RWPE1 (cell line): ENCODE measurements at regions not wholly inside any gene's neighbourhood (a gene's known extent, or its start where the extent isn't known, plus 50 kb on each side); places are given as distances from the start of the nearest gene placed in this dataset.

ENCODE experiments used
- CTCF ChIA-PET: fragments of 350-600 bp; sonication (Branson Sonifier 250); formaldehyde crosslinking; extraction: SDS; loops from one replicate; lab custom pipeline; 2021; lab: Yijun Ruan, JAX
- POLR2A ChIA-PET: fragments of 400-600 bp; formaldehyde crosslinking; extraction: SDS; loops from one replicate; lab custom pipeline; 2020; ENCODE audit warnings: antibody characterized with exemption; ENCODE audit not compliant: low non-redundant PET; lab: Yijun Ruan, JAX
- DNase-seq: peaks from one replicate; pipeline ENCODE4 v3.0.0; 2012; ENCODE audit warnings: low spot score
- H3K27ac ChIP-seq: fragments of 450-650 bp; 2 replicates; pipeline ENCODE4 v1.5.1; 2017
- CTCF ChIP-seq: fragments of 450-650 bp; conservative IDR thresholded peaks from 2 replicates; pipeline ENCODE4 v1.5.1; 2017; ENCODE audit warnings: low read depth, mild to moderate bottlenecking

DNA sequence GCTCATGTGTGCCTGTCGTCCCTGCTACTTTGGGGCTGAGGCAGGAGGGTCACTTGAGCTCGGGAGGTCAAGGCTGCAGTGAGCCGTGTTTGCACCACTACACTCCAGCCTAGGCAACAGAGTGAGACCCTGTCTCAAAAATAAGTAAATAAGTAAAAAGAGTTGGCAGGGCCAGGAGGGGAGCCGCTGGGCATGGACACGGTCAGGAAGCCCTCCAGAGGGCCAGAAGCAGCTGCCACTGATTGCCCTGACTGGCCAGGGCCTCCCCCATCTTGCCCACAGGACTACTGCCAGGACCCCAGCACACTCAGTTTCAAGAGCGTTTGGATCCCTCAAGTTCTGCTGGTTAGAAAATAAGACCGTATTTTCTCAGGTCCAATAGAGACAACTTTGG is 112.2 kb upstream of the IPO9 start:
- POLR2A ChIA-PET: no interaction called here
- no peak for TF ChIP-seq CTCF
- CTCF ChIA-PET: interaction anchor here (1.2 kb wide), 1 partner anchor 78 kb away, joined by 3 read pairs; no protein-coding TSS in a partner anchor
- no peak for DNase-seq
- H3K27ac ChIP-seq: peak overlapping the region; percentile 96

DNA sequence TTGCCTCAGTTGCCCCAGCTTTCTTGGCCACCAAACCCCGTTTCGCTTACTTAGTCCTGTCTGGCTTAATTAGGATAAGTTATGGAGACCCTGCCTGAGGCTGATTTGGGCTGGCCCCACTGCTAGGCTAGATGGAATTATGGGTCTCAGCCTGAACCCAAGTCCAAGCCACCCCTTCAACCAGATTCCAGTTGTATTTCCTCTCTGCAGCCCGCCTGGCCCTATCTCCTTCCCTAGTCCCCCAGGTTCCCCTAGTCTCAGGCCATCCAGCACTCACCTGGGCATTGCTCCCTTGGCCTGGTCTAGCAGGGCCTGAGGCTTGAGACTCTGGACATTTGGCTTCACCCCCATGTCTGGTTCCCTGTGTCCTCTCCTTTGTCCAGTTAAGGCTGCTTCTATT is 111.7 kb upstream of the IPO9 start:
- ChIA-PET POLR2A (no interaction called here), CTCF (interaction anchor here (1.2 to 4.5 kb wide), 3 partner anchors 8 to 77 kb away, joined by 3 to 22 read pairs (median 21); no protein-coding TSS in a partner anchor)
- H3K27ac ChIP-seq: peak overlapping the region; percentile 96
- TF ChIP-seq CTCF: no peak
- DNase-seq: no peak

DNA sequence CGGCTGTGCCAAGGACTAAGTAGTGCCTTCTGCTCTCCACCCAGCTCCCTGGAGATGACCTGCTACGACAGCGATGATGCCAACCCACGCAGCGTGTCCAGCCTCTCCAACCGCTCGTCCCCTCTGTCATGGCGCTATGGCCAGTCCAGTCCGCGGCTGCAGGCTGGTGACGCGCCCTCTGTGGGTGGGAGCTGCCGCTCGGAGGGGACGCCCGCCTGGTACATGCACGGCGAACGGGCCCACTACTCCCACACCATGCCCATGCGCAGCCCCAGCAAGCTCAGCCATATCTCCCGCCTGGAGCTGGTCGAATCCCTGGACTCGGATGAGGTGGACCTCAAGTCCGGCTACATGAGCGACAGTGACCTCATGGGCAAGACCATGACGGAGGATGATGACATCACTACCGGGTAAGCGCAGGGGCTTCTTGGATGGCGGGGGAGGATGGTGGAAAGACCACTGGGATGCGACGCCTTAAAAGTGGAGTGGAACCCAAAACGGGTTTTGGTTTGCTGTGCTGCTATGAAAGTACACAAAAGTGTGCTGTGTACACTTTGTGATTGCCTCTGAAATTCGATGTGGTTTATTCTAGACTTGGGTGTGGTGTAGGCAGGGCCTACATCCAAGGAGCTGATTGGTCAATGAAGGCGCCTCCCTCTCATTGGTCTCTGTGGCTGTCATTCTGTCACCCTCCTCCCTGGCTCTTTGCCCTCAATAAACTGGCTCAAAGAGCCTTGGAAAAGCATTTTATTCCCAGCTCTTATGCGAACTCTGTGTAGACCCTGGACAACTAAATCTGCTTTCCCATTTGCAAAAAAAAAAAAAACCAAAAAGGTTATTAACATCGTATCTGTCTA is 110.4 kb upstream of the IPO9 start:
- peak overlapping the region; percentile 27; the same call in 1 of the 2 replicates for H3K27ac ChIP-seq
- DNase-seq: peak; percentile 60
- TF ChIP-seq CTCF: no peak
- CTCF ChIA-PET: interaction anchor here (0.6 to 4.5 kb wide), 6 partner anchors 9 to 188 kb away, joined by 3 to 22 read pairs (median 4); no protein-coding TSS in a partner anchor
- POLR2A ChIA-PET: no interaction called here

DNA sequence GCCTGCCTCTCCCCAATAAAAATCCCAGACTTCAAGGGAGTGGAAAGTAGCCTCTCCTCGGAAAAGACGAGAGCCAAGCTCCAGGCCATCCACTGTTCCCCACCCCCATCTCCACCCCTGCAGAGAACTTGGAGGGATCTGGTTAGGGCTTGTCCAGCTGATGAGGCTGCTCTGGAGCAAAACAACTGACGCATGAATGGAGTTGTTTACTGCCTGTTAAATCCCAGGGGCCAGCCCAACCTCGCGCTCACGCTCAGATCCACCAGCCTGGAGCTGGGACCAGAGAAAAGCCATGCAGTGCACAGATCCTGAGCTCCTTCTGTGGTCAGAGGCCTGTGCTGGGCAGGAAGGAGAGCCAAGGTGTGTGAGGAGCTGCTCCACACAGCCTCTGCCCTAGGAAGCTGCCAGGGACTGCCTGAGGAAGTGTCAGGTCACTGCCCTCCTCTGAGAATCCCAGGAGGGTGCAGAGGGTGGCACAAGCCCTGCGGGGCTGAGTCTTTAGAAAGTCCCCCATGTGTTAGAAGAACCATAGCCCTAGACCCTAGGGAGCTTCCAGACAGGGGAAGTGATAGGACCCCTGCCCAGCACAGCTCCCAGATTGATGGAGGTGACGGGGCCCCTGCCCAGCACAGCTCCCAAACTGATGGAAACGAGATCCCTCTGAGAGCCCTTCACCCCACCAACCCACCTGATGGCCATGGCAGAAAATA is 109.0 kb upstream of the IPO9 start:
- POLR2A ChIA-PET: no interaction called here
- TF ChIP-seq CTCF: no peak
- CTCF ChIA-PET: interaction anchor here (0.5 to 4.5 kb wide), 8 partner anchors 10 to 205 kb away, joined by 3 to 22 read pairs (median 5); no protein-coding TSS in a partner anchor
- no peak for DNase-seq
- peak overlapping the region; percentile 69 for H3K27ac ChIP-seq

GRCh38 chr1:201720522-201720844 is 108.5 kb upstream of the IPO9 start:
- H3K27ac ChIP-seq: peak overlapping the region; percentile 69
- ChIA-PET CTCF (interaction anchor here (0.6 to 4.5 kb wide), 7 partner anchors 11 to 190 kb away, joined by 3 to 22 read pairs (median 6); no protein-coding TSS in a partner anchor), POLR2A (no interaction called here)
- DNase-seq: no peak
- TF ChIP-seq CTCF: no peak
